ENCODE measurements at regions not wholly inside any gene's neighbourhood (a gene's known extent, or its start where the extent isn't known, plus 50 kb on each side); places are given as distances from the start of the nearest gene placed in this dataset.
"Not testable (repeated sequence)": the region's sequence is repeated elsewhere in the genome, so short reads cannot be mapped to it uniquely, and the experiment has no call there.

- TF ChIP-seq CTCF (IDR thresholded peaks at IDR 0.05) (no peak), POLR2A (IDR thresholded peaks at IDR 0.05) (no peak)
- no peaks in the 10 kb centered on the region for H3K9me3 ChIP-seq
- no peaks in the 10 kb centered on the region for H3K27me3 ChIP-seq
- H3K4me3 ChIP-seq = no peak overlapping the region
- H3K27ac ChIP-seq = no peak overlapping the region
- H3K36me3 ChIP-seq = no peaks in the 10 kb centered on the region
- no peak for DNase-seq
- no peaks in the 10 kb centered on the region for H3K4me1 ChIP-seq
Observed at GRCh38 chr2:78145997-78146722, 624.0 kb upstream of the LRRTM4 start.

GRCh38 chr2:78147466-78147865 is 625.3 kb upstream of the LRRTM4 start:
- H3K4me1 ChIP-seq = no peaks in the 10 kb centered on the region
- no peaks in the 10 kb centered on the region for H3K27me3 ChIP-seq
- H3K36me3 ChIP-seq = no peaks in the 10 kb centered on the region
- TF ChIP-seq CTCF (IDR thresholded peaks at IDR 0.05) = no peak
- TF ChIP-seq POLR2A (IDR thresholded peaks at IDR 0.05) = no peak
- no peak overlapping the region for H3K4me3 ChIP-seq
- H3K27ac ChIP-seq = no peak overlapping the region
- no peak for DNase-seq
- H3K9me3 ChIP-seq = no peaks in the 10 kb centered on the region

DNA sequence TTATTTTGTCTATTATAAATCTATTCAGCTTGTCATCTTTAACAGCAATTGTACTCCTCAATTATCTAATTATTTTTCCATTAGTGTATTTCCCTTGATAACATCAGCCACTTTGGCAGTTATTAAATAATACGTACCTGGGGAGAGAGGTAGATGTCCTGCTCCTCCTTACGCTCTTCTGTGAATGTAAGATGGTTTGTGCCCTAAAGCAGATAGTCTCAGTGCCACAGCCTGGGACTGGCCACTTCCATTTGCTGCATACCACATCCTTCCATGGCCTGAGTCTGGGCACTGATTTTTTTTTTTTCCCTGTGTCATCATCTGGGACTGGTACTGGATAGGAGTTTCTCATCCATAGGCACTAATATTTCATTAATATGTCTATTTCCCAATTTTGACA is 632.4 kb upstream of the LRRTM4 start:
- no peaks in the 10 kb centered on the region for H3K36me3 ChIP-seq
- no peak overlapping the region for H3K27ac ChIP-seq
- no peak overlapping the region for H3K4me3 ChIP-seq
- H3K27me3 ChIP-seq = no peaks in the 10 kb centered on the region
- no peak for TF ChIP-seq CTCF (IDR thresholded peaks at IDR 0.05)
- no peak for TF ChIP-seq POLR2A (IDR thresholded peaks at IDR 0.05)
- no peaks in the 10 kb centered on the region for H3K9me3 ChIP-seq
- no peaks in the 10 kb centered on the region for H3K4me1 ChIP-seq
- DNase-seq = no peak

- H3K27me3 ChIP-seq = no peaks in the 10 kb centered on the region
- no peaks in the 10 kb centered on the region for H3K4me1 ChIP-seq
- no peaks in the 10 kb centered on the region for H3K36me3 ChIP-seq
- no peak for TF ChIP-seq POLR2A (IDR thresholded peaks at IDR 0.05)
- no peak for TF ChIP-seq CTCF (IDR thresholded peaks at IDR 0.05)
- no peak overlapping the region for H3K27ac ChIP-seq
- no peak for DNase-seq
- H3K4me3 ChIP-seq = no peak overlapping the region
- no peaks in the 10 kb centered on the region for H3K9me3 ChIP-seq
Observed at GRCh38 chr2:78162202-78162601, 640.0 kb upstream of the LRRTM4 start.

GRCh38 chr2:78172157-78172556 is 650.0 kb upstream of the LRRTM4 start:
- not testable (repeated sequence) for H3K4me3 ChIP-seq, H3K27me3 ChIP-seq, H3K4me1 ChIP-seq, H3K27ac ChIP-seq, H3K9me3 ChIP-seq, DNase-seq, H3K36me3 ChIP-seq

GRCh38 chr2:78175645-78176044 is 653.5 kb upstream of the LRRTM4 start:
- Histone ChIP-seq H3K27ac (no peak overlapping the region), H3K27me3 (no peaks in the 10 kb centered on the region), H3K4me3 (no peak overlapping the region), H3K4me1 (no peaks in the 10 kb centered on the region), H3K9me3 (no peaks in the 10 kb centered on the region), H3K36me3 (no peaks in the 10 kb centered on the region)
- no peak for DNase-seq
- TF ChIP-seq CTCF (IDR thresholded peaks at IDR 0.05) = no peak
- TF ChIP-seq POLR2A (IDR thresholded peaks at IDR 0.05) = no peak
